ENCODE measurements at regions not wholly inside any gene's neighbourhood (a gene's known extent, or its start where the extent isn't known, plus 50 kb on each side); places are given as distances from the start of the nearest gene placed in this dataset.
"Not testable (repeated sequence)": the region's sequence is repeated elsewhere in the genome, so short reads cannot be mapped to it uniquely, and the experiment has no call there.

- no peak for DNase-seq
Observed at GRCh38 chr5:108696951-108697715, 50.6 kb upstream of the FER start.

DNA sequence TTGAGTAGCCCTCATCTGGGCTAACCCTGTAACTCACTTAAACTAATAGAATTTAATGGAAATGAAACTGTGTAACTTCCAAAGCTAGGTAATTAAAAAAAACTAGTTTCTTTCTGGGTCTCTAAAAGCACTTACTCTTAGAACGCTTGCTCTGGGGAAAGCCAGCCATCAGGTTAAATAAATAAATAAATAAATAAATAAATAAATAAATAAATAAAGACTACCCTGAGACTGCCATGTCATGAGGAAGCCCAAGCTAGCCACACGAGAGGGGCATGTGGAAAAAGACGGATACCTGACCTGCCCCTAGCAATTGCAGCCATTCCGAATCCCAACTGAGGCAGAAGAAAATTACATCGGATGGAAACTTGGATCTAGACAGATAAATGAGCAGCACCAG, 51.3 kb upstream of the FER start:
- DNase-seq, result no peak

- no peak for DNase-seq
Observed at GRCh38 chr5:108688485-108688884, 59.2 kb upstream of the FER start.

DNA sequence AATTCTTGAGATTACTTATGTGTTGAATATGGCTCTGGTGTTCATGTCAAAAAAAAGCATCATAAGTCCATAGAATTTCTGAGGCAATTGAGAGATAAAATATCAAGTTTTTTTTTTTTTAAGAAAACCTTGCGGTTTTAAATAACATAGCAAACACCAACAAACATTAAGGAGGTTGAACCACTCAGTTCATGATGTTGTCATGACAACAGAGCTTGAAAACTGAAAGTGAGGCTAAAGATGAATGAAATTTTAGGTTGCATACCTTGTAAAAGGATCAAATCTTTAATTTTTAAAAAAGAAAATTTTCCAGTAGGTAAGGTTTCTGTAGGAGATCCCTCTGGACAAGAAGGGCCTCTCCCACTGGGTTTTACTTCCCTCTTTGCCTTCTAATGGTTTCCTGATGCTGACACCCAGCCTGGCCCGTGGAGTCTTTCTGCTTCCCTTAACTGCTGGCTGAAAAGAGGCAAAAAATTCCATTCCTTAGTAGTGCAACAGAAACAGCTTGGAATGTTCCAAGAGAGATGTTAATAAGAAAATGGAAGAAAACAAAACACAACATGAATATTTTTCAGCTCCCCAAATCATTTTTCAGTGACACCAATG, 60.0 kb upstream of the FER start:
- DNase-seq, result no peak

- DNase-seq, result no peak
Observed at GRCh38 chr5:108686676-108687075, 61.0 kb upstream of the FER start.

GRCh38 chr5:108685448-108686216, 62.1 kb upstream of the FER start:
- not testable (repeated sequence) for DNase-seq

DNA sequence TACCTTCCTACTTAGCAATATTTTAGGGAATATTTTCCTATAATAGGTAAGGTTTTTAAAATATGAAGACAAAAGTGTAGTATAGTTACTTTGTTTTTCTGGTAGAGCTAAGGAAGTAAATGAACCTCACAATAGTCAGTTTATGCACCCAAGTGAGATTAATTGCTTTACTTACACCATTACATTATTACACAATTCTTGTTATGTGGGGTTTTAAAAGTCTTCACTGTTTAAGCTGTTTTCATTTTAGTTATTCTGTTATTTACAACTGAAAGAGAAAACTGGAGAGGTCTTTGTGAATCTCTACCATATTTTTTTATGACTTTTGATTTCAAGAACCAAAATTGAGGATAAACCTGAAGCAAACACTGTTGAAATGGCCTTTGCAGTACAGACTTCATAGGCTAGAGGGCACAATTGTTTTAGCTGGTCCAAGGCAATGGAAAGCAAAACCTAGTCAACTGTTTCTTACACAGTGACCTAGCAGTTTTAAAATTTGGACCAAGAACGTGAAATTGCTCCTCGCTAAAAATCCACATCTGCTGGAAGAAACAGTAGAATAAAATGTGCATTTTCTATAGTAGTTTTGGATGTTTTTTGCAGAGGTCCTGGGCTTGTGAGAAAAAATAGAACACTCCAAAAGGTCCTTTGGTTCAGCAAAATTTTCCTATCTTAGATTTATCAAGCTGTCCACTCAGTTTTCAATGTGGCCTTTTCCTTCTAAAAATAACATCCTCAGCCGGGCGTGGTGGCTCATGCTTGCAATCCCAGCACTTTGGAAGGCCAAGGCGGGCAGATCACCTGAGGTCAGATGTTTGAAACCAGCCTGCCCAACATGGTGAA, 66.4 kb upstream of the FER start:
- no peak for DNase-seq

DNA sequence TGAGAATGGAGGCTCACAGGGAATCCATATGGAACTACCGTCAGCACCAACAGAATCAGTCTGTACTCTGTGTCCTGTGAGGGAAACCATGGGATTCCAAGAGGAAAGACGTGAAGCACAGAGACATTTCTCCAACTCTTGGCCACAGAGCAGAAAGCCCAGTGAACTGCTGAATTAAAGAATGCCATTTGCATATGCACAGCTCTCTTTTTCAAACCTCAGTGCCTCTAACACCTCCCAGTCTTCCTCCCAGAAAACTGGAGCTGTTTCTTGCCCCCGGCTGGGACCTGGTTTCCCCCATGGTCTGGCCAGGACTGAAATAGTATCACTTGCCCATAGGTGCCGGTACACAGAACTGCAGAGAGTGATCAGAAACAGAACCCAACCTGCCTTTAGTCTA, 69.6 kb upstream of the FER start:
- DNase-seq, result no peak

DNA sequence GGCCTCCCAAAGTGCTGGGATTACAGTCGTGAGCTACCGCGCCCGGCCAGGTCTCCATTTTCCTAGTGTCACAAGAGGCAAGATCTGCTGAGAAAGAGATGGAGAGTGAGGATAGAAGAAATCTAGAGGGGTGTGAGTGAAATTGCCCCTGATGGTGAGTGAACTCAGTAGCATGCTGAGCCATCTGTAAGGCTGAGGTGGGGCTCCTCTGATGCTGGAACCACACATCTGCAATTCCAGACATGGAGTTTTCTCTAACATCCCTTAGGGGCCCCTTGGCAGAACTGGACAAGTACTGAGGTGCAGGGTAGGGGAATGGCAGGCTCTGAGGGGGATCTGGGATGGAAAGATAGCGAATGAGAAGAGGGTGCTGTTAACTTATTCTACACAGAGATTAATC, 72.0 kb upstream of the FER start:
- DNase-seq, result no peak

- DNase-seq, result no peak
Observed at GRCh38 chr5:108672639-108673038, 75.1 kb upstream of the FER start.

DNA sequence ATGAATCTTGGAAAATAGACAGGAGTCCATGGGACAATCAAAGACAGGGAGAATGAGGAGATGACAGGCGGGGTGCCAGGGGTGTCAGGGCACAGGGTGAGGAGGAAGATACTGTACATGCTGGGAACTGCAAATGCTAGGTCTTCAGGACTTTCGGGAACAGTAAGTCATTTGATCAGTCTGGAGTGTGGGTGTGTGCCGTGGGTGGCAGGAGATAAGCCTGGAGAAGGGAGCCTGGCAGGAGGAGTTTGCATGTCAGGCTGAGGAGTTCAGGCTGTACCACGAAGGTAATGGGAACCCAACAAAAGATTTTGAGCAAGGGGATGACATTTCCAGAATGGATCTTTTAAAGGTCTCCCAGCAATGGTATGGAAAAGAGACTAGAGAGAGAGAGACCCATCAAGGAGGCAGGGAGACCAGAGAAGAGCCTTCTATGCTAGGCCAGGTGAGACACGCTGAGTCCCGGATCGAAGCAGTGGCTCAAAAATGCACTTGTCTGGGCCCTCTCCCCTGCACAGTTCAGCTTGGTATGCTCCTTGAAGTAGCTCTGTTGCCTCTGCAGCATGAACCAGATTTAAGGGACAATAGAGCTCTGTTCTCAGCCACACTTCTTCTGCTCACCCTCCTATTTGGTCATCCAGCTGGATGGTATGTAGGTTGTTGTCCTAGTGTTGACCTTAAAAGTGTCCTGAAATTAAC, 77.0 kb upstream of the FER start:
- DNase-seq, result no peak

DNA sequence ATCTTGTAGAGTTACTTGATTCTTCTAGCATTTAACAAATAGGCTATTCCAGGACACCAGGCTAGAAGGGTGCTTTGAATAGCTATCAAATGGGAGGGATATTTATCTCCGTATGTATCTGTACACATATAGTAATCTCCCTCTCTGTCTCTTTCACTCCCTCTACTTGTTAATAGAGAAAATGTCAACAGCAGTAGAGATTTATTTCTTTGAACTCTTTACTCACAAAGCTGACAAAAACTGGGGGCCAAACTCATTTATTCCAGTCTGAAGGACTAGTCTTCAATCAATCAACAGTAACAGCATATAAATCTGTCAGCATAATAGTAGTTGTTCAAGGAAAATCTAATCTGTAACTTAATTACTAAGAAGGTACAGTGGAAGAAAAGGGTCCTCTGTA, 78.2 kb upstream of the FER start:
- no peak for DNase-seq

DNA sequence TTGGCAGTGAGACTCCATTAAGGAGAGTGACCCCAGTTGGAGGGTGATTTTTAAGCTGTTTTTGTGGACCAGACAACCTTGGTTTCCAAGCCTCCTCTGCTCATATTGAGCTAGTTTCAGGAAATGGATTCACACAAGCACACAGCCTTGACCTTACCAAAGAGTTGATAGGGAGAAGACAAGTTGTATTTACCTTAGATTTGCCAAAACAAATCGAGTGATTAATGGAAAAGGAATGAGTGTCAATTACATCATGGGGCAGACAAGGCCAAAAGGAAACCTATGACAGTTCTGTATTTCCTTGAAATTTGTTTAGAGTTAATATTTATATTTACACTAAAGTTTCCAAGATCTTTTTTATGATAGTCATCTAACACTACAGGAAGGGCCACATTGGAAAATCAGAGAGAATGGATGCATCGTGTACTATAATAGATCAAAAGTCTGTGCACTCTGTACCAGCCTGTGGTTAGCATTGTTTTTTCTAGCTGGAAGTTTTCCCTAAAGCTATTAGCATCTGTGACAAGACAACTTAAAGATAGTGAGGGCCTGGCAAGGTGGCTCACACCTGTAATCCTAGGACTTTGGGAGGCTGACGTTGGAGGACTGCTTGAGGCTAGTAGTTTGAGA, 86.0 kb upstream of the FER start:
- DNase-seq, result no peak

GRCh38 chr5:108661024-108661423, 86.7 kb upstream of the FER start:
- DNase-seq, result no peak

GRCh38 chr5:108660291-108660690, 87.4 kb upstream of the FER start:
- no peak for DNase-seq

GRCh38 chr5:108659531-108659930, 88.2 kb upstream of the FER start:
- no peak for DNase-seq

- no peak for DNase-seq
Observed at GRCh38 chr5:108655750-108656450, 91.8 kb upstream of the FER start.

DNA sequence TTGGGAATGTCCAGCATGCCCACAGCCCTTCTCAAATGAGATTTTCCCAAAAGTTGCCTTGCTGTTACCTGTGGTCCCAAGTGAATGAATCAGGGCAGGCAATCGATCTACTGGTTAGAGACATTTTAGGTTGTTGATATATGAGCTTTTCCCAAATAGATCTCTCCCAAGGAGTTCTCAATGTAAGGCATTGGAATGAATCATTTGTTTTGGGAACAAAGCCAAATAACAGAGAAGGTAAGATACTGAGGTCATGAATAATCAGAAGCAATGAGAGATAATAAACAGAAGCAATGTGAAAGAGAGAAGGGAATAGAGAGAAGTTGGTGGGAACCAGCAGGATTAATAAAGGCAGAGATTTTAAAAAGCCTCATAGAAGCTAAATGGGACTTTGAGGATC, 93.6 kb upstream of the FER start:
- DNase-seq, result no peak

DNA sequence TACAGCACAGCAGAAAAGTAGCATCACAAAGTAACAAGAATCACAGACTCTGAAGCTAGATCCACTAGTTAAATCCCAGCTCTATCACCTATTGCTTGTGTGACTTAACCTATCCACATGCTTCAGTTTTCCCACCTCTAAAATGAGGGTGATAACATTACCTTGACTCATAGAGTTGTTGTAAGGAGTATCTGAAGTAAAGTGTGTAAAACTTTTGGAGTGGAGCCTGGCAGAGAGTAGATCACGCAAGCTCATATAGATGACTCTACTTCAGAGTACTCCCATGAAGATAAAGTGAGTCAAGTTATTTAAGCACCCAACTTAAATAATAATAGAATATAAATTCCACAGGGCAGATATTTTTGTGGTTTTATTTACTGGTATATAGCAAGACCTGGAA, 94.5 kb upstream of the FER start:
- DNase-seq, result no peak

GRCh38 chr5:108650997-108651396, 96.7 kb upstream of the FER start:
- DNase-seq, result no peak

DNA sequence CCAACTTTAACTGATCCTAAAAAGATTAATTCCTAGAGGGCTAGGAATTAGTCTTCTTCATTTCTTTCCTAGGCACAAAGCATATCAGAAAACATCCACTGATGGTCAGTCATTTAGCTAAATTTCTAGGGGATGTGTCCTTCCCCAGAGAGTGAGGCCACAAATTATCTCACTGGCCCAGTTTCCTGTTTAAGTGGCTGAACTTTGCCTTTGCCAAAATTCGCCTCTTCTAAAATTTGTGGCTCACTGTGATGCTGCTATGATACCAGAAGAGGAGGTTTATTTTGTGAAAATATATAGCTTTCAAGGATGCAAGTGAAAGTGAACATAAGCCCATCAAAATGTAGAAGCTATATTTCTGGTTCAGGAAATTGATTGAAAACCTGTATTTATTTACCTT, 98.1 kb upstream of the FER start:
- DNase-seq, result no peak
